SK-N-SH (cell line): ENCODE measurements at regions not wholly inside any gene's neighbourhood (a gene's known extent, or its start where the extent isn't known, plus 50 kb on each side); places are given as distances from the start of the nearest gene placed in this dataset.

ENCODE experiments used
- CTCF ChIA-PET: fragments of 300-600, 350-600 bp; formaldehyde crosslinking; extraction: SDS; loops from one replicate; lab custom pipeline; 2021; lab: Yijun Ruan, JAX
- POLR2A ChIA-PET: fragments of 350-600 bp; sonication (Branson Sonifier 250); formaldehyde crosslinking; extraction: SDS; loops from one replicate; lab custom pipeline; 2020; ENCODE audit warnings: antibody characterized with exemption, inconsistent platforms; lab: Yijun Ruan, JAX
- DNase-seq: peaks from one replicate; pipeline ENCODE4 v3.0.0; 2012
- H2AFZ ChIP-seq: fragments of 200-600 bp; sonication (generic); 2 replicates; pipeline ENCODE4 v1.8.1; 2016; ENCODE audit warnings: antibody characterized with exemption, mild to moderate bottlenecking, low read depth
- H3F3A ChIP-seq: fragments of 200-600 bp; sonication (generic); replicated peaks from 2 replicates; pipeline ENCODE3; 2016; ENCODE audit warnings: antibody characterized with exemption, mild to moderate bottlenecking; ENCODE audit not compliant: insufficient read depth
- H3K27ac ChIP-seq, 2 experiments: fragments of 200-500 bp in 1 of 2; fragments of 200-600 bp in 1 of 2; sonication (Bioruptor generic) in 1 of 2; sonication (generic), shearing (Covaris generic) in 1 of 2; 2 replicates each; pipeline versions ENCODE4 v1.5.1 to v1.6.1; 2014 to 2016; ENCODE audit warnings: low read depth in 2 of 2, inconsistent platforms in 1 of 2, low read length in 1 of 2, mild to moderate bottlenecking in 1 of 2, mixed read lengths in 1 of 2
- H3K27me3 ChIP-seq: fragments of 200-600 bp; sonication (generic), shearing (Covaris generic); 2 replicates; pipeline ENCODE4 v1.6.1; 2016; ENCODE audit warnings: mixed run types; ENCODE audit not compliant: insufficient read depth
- H3K36me3 ChIP-seq, 2 experiments: fragments of 200-500 bp in 1 of 2; fragments of 200-600 bp in 1 of 2; sonication (Bioruptor generic) in 1 of 2; sonication (generic) in 1 of 2; replicated peaks in 1 of 2; 2 replicates each; pipeline versions ENCODE3 to v1.5.1; 2014 to 2016; ENCODE audit warnings: low read length in 1 of 2, mild to moderate bottlenecking in 1 of 2; ENCODE audit not compliant: insufficient read depth in 2 of 2, control insufficient read depth in 1 of 2
- H3K4me1 ChIP-seq, 2 experiments: fragments of 200-500 bp in 1 of 2; fragments of 200-600 bp in 1 of 2; sonication (Bioruptor generic) in 1 of 2; sonication (generic), shearing (Covaris generic) in 1 of 2; 2 replicates each; pipeline versions ENCODE4 v1.5.1 to v1.6.1; 2014 to 2016; ENCODE audit warnings: low read depth in 1 of 2, low read length in 1 of 2, mixed run types in 1 of 2; ENCODE audit not compliant: insufficient read depth in 2 of 2, control insufficient read depth in 1 of 2
- H3K4me2 ChIP-seq: fragments of 200-600 bp; sonication (generic), shearing (Covaris generic); 2 replicates; pipeline ENCODE4 v1.6.1; 2017; ENCODE audit warnings: mixed run types
- H3K4me3 ChIP-seq, 2 experiments: fragments of 200-500 bp in 1 of 2; fragments of 200-600 bp in 1 of 2; sonication (Bioruptor generic) in 1 of 2; sonication (generic), shearing (Covaris generic) in 1 of 2; 2 replicates each; pipeline versions ENCODE4 v1.5.1 to v1.8.1; 2014 to 2016; ENCODE audit warnings: low read depth in 2 of 2, inconsistent platforms in 1 of 2, low read length in 1 of 2, mild to moderate bottlenecking in 1 of 2, mixed read lengths in 1 of 2, moderate library complexity in 1 of 2
- H3K79me2 ChIP-seq: fragments of 200-600 bp; sonication (generic); 2 replicates; pipeline ENCODE4 v1.8.1; 2017; ENCODE audit warnings: mild to moderate bottlenecking; ENCODE audit not compliant: insufficient read depth
- H3K9ac ChIP-seq: fragments of 200-600 bp; sonication (generic); 2 replicates; pipeline ENCODE4 v1.6.1; 2017; ENCODE audit warnings: mixed run types
- H3K9me2 ChIP-seq: fragments of 200-600 bp; sonication (generic); 2 replicates; pipeline ENCODE4 v1.6.1; 2017; ENCODE audit warnings: mixed run types
- H3K9me3 ChIP-seq: fragments of 200-600 bp; sonication (generic); 2 replicates; pipeline ENCODE4 v1.6.1; 2017; ENCODE audit warnings: mixed run types, mild to moderate bottlenecking, moderate library complexity
- H4K20me1 ChIP-seq: fragments of 200-600 bp; sonication (generic); 2 replicates; pipeline ENCODE4 v1.6.1; 2017; ENCODE audit warnings: mild to moderate bottlenecking, mixed run types; ENCODE audit not compliant: insufficient read depth
- ELF1 ChIP-seq: IDR thresholded peaks from 2 replicates; pipeline ENCODE4 v1.4.0; 2012
- EP300 ChIP-seq, 2 experiments: IDR thresholded peaks; 2 replicates each; pipeline versions ENCODE4 v1.4.0 to v1.6.1; 2012; ENCODE audit warnings: borderline replicate concordance in 1 of 2, low read depth in 1 of 2, low read length in 1 of 2
- EZH2phosphoT487 ChIP-seq: fragments of 200-600 bp; sonication (generic); IDR thresholded peaks from 2 replicates; pipeline ENCODE4 v1.6.1; 2017; ENCODE audit warnings: low read depth, mixed run types, mild to moderate bottlenecking, antibody characterized with exemption, moderate library complexity, borderline replicate concordance
- FOSL2 ChIP-seq: IDR thresholded peaks from 2 replicates; pipeline ENCODE4 v1.4.0; 2012; ENCODE audit warnings: low read depth, mild to moderate bottlenecking, moderate library complexity, borderline replicate concordance
- FOXM1 ChIP-seq: IDR thresholded peaks from 2 replicates; pipeline ENCODE4 v1.4.0; 2012; ENCODE audit warnings: low read depth, mild to moderate bottlenecking
- GABPA ChIP-seq: IDR thresholded peaks from 2 replicates; pipeline ENCODE4 v1.4.0; 2012; ENCODE audit warnings: low read depth, mild to moderate bottlenecking
- GATA2 ChIP-seq: sonication (generic); formaldehyde crosslinking; IDR thresholded peaks from 2 replicates; pipeline ENCODE4 v1.5.0; 2020; ENCODE audit warnings: mild to moderate bottlenecking, missing genetic modification reagents
- MEF2A ChIP-seq: IDR thresholded peaks from 2 replicates; pipeline ENCODE4 v1.4.0; 2012; ENCODE audit warnings: low read depth, borderline replicate concordance
- MXI1 ChIP-seq: IDR thresholded peaks from 2 replicates; pipeline ENCODE4 v1.6.1; 2012; ENCODE audit warnings: mild to moderate bottlenecking, low read depth, low read length, improper control_type of control experiment
- NRF1 ChIP-seq: IDR thresholded peaks from 2 replicates; pipeline ENCODE4 v1.6.1; 2012; ENCODE audit warnings: low read depth, mild to moderate bottlenecking, low read length
- RAD21 ChIP-seq: IDR thresholded peaks from 2 replicates; pipeline ENCODE4 v1.6.1; 2012; ENCODE audit warnings: mild to moderate bottlenecking, low read length
- TAF1 ChIP-seq: IDR thresholded peaks from 2 replicates; pipeline ENCODE4 v1.6.1; 2012; ENCODE audit warnings: low read depth, mild to moderate bottlenecking, low read length, moderate library complexity, borderline replicate concordance
- TCF12 ChIP-seq: IDR thresholded peaks from 2 replicates; pipeline ENCODE4 v1.4.0; 2012
- WGBS: methylation state at CpG from one replicate; pipeline ENCODE4 v1.1.6; 2017; ENCODE audit warnings: low lambda C conversion rate; 5-methylcytosine and 5-hydroxymethylcytosine counted together
- TF ChIP-seq, protein P1 (sequence below): IDR thresholded peaks from 2 replicates; pipeline ENCODE4 v1.4.0; 2012; ENCODE audit warnings: low read depth, borderline replicate concordance
- TF ChIP-seq, protein P2 (sequence below): fragments of 150-350 bp; IDR thresholded peaks from 2 replicates; pipeline ENCODE4 v1.6.1; 2016; ENCODE audit warnings: mild to moderate bottlenecking, low read depth, low read length
- TF ChIP-seq, protein P3 (sequence below): IDR thresholded peaks from 2 replicates; pipeline ENCODE4 v1.4.0; 2012; ENCODE audit warnings: low read depth
- TF ChIP-seq, protein P4 (sequence below): IDR thresholded peaks from 2 replicates; pipeline ENCODE4 v1.6.1; 2012; ENCODE audit warnings: mild to moderate bottlenecking, low read depth, low read length, moderate library complexity
- TF ChIP-seq, protein P5 (sequence below): IDR thresholded peaks from 2 replicates; pipeline ENCODE4; 2012
- TF ChIP-seq, protein P6 (sequence below): fragments of 150-350 bp; IDR thresholded peaks from 2 replicates; pipeline ENCODE4 v1.6.1; 2017; ENCODE audit warnings: antibody characterized with exemption, low read length, low read depth, borderline replicate concordance

DNA sequence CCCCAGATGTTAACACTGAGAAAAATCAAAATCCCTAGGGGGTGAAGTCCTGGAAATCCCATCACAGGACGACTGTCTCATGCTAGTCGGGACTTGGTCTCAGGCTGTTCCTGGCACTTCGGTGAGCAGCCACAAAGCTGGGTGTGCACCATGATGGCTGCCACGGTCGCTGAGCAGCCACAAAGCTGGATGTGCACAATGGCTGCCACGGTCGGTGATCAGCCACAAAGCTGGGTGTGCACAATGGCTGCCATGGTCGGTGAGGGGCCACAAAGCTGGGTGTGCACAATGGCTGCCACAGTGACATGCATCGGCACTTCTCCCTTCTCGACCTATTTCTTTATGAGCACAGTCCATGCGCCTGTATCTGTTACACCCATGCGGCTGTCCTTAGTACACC lies 505.1 kb downstream of the TCERG1L start:
- Histone ChIP-seq H3K4me1 (no peaks in the 10 kb centered on the region), H3K4me3 (no peak overlapping the region), H3K9ac (no peak overlapping the region), H4K20me1 (no peaks in the 10 kb centered on the region), H3F3A (no peaks in the 10 kb centered on the region), H3K27ac (no peak overlapping the region), H3K9me3 (no peaks in the 10 kb centered on the region), H2AFZ (no peak overlapping the region), H3K36me3 (no peaks in the 10 kb centered on the region), H3K79me2 (no peaks in the 10 kb centered on the region), H3K4me2 (no peak overlapping the region), H3K27me3 (no peaks in the 10 kb centered on the region), H3K9me2 (no peaks in the 10 kb centered on the region)
- 32% methylated on average over 10 of the region's 12 CpGs for WGBS
- no peak for DNase-seq
- TF ChIP-seq ELF1 (no peak), MEF2A (no peak), MXI1 (no peak), GABPA (no peak), TCF12 (no peak), NRF1 (no peak), FOSL2 (no peak), GATA2 (CRISPR knock-in tag) (no peak), FOXM1 (no peak), RAD21 (no peak)
- TF ChIP-seq, protein P1, sequence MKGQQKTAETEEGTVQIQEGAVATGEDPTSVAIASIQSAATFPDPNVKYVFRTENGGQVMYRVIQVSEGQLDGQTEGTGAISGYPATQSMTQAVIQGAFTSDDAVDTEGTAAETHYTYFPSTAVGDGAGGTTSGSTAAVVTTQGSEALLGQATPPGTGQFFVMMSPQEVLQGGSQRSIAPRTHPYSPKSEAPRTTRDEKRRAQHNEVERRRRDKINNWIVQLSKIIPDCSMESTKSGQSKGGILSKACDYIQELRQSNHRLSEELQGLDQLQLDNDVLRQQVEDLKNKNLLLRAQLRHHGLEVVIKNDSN: no peak
- TF ChIP-seq, protein P2, sequence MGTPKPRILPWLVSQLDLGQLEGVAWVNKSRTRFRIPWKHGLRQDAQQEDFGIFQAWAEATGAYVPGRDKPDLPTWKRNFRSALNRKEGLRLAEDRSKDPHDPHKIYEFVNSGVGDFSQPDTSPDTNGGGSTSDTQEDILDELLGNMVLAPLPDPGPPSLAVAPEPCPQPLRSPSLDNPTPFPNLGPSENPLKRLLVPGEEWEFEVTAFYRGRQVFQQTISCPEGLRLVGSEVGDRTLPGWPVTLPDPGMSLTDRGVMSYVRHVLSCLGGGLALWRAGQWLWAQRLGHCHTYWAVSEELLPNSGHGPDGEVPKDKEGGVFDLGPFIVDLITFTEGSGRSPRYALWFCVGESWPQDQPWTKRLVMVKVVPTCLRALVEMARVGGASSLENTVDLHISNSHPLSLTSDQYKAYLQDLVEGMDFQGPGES: no peak
- TF ChIP-seq, protein P3, sequence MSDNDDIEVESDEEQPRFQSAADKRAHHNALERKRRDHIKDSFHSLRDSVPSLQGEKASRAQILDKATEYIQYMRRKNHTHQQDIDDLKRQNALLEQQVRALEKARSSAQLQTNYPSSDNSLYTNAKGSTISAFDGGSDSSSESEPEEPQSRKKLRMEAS: no peak
- POLR2A ChIA-PET: no interaction called here
- CTCF ChIA-PET: no interaction called here

DNA sequence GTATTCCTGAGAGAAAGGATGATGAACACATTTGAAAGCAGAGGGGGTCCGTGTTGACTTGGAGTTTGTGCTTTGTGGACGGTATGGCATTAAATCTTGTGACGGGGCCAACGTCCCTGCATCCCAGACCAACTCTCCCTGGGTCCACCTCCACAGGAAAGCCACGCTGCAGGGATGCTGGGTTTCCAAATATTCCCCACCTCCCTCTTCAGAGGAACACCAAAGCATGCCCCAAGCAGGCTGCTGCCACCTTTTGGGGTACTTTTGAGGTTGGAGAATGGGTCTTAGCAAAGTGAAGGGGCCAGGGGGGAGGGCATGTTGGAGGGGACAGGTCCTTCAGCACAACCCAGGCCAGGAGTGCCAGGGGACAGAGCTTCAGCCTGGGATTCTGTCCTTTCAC lies 504.4 kb downstream of the TCERG1L start:
- no peak for TF ChIP-seq TAF1
- TF ChIP-seq, protein P1: no peak
- TF ChIP-seq EP300 (IDR thresholded peaks at IDR 0.05; ENCODE audit: borderline replicate concordance in 1 of 2, low read depth in 1 of 2, low read length in 1 of 2): no peak
- TF ChIP-seq, protein P4, sequence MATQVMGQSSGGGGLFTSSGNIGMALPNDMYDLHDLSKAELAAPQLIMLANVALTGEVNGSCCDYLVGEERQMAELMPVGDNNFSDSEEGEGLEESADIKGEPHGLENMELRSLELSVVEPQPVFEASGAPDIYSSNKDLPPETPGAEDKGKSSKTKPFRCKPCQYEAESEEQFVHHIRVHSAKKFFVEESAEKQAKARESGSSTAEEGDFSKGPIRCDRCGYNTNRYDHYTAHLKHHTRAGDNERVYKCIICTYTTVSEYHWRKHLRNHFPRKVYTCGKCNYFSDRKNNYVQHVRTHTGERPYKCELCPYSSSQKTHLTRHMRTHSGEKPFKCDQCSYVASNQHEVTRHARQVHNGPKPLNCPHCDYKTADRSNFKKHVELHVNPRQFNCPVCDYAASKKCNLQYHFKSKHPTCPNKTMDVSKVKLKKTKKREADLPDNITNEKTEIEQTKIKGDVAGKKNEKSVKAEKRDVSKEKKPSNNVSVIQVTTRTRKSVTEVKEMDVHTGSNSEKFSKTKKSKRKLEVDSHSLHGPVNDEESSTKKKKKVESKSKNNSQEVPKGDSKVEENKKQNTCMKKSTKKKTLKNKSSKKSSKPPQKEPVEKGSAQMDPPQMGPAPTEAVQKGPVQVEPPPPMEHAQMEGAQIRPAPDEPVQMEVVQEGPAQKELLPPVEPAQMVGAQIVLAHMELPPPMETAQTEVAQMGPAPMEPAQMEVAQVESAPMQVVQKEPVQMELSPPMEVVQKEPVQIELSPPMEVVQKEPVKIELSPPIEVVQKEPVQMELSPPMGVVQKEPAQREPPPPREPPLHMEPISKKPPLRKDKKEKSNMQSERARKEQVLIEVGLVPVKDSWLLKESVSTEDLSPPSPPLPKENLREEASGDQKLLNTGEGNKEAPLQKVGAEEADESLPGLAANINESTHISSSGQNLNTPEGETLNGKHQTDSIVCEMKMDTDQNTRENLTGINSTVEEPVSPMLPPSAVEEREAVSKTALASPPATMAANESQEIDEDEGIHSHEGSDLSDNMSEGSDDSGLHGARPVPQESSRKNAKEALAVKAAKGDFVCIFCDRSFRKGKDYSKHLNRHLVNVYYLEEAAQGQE: no peak
- no peak for TF ChIP-seq GATA2 (CRISPR knock-in tag)
- TF ChIP-seq, protein P5, sequence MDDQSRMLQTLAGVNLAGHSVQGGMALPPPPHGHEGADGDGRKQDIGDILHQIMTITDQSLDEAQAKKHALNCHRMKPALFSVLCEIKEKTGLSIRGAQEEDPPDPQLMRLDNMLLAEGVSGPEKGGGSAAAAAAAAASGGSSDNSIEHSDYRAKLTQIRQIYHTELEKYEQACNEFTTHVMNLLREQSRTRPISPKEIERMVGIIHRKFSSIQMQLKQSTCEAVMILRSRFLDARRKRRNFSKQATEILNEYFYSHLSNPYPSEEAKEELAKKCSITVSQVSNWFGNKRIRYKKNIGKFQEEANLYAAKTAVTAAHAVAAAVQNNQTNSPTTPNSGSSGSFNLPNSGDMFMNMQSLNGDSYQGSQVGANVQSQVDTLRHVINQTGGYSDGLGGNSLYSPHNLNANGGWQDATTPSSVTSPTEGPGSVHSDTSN: no peak
- no peak for TF ChIP-seq FOXM1
- TF ChIP-seq, protein P6, sequence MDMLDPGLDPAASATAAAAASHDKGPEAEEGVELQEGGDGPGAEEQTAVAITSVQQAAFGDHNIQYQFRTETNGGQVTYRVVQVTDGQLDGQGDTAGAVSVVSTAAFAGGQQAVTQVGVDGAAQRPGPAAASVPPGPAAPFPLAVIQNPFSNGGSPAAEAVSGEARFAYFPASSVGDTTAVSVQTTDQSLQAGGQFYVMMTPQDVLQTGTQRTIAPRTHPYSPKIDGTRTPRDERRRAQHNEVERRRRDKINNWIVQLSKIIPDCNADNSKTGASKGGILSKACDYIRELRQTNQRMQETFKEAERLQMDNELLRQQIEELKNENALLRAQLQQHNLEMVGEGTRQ: no peak
- no peak for TF ChIP-seq EZH2phosphoT487
- TF ChIP-seq TCF12: no peak
- Histone ChIP-seq H3K9me2 (no peaks in the 10 kb centered on the region), H3K36me3 (no peaks in the 10 kb centered on the region), H3F3A (no peaks in the 10 kb centered on the region), H3K9ac (no peak overlapping the region), H4K20me1 (no peaks in the 10 kb centered on the region), H3K79me2 (no peaks in the 10 kb centered on the region), H3K9me3 (no peaks in the 10 kb centered on the region), H3K27ac (no peak overlapping the region), H3K4me1 (no peaks in the 10 kb centered on the region), H3K27me3 (no peaks in the 10 kb centered on the region), H3K4me3 (no peak overlapping the region), H3K4me2 (no peak overlapping the region), H2AFZ (no peak overlapping the region)
- no peak for DNase-seq
- POLR2A ChIA-PET: no interaction called here
- WGBS: 58% methylated on average over 5 of the region's 5 CpGs
- CTCF ChIA-PET: no interaction called here
